Keratinocyte (primary cell): ENCODE measurements at regions not wholly inside any gene's neighbourhood (a gene's known extent, or its start where the extent isn't known, plus 50 kb on each side); places are given as distances from the start of the nearest gene placed in this dataset.

ENCODE experiments used
- DNase-seq: peaks from one replicate; pipeline ENCODE4 v3.0.0-alpha.2; 2011; ENCODE audit warnings: low read depth, missing footprints, low spot score
- FAIRE-seq: peaks from 2 replicates; lab custom pipeline; 2011; peaks lifted over from hg19 to GRCh38; lab: Jason Lieb, UNC
- H2AFZ ChIP-seq: 2 replicates; pipeline ENCODE4 v1.6.0; 2012; ENCODE audit warnings: low read length, control low read depth, inconsistent platforms; ENCODE audit not compliant: control insufficient read depth
- H3K27ac ChIP-seq: 2 replicates; pipeline ENCODE4 v1.5.1; 2011; ENCODE audit warnings: low read length; ENCODE audit not compliant: control insufficient read depth, insufficient read depth
- H3K27me3 ChIP-seq: 3 replicates; pipeline ENCODE4 v1.6.0; 2011; ENCODE audit warnings: low read length; ENCODE audit not compliant: control insufficient read depth, insufficient read depth; ENCODE audit errors: extremely low read depth
- H3K36me3 ChIP-seq, 2 experiments: 2 replicates in 1 of 2; 3 replicates in 1 of 2; pipeline ENCODE4 v1.5.1; 2011; ENCODE audit warnings: low read length in 2 of 2, mild to moderate bottlenecking in 1 of 2; ENCODE audit not compliant: control insufficient read depth in 2 of 2, insufficient read depth in 2 of 2; ENCODE audit errors: extremely low read depth in 1 of 2
- H3K4me1 ChIP-seq: 3 replicates; pipeline ENCODE4 v1.5.1; 2011; ENCODE audit warnings: low read length; ENCODE audit not compliant: control insufficient read depth, insufficient read depth; ENCODE audit errors: extremely low read depth
- H3K4me2 ChIP-seq: 3 replicates; pipeline ENCODE4 v1.6.0; 2011; ENCODE audit warnings: low read depth, low read length; ENCODE audit not compliant: control insufficient read depth, insufficient read depth; ENCODE audit errors: extremely low read depth
- H3K4me3 ChIP-seq, 3 experiments: fragments of 200-600 bp in 1 of 3; sonication (generic) in 1 of 3; 2 replicates in 2 of 3; 3 replicates in 1 of 3; pipeline ENCODE4 v1.5.1; 2011 to 2016; ENCODE audit warnings: low read length in 3 of 3, mild to moderate bottlenecking in 3 of 3, control low read depth in 2 of 3, inconsistent platforms in 1 of 3, low read depth in 1 of 3, mixed read lengths in 1 of 3, mixed run types in 1 of 3, moderate library complexity in 1 of 3; ENCODE audit not compliant: control insufficient read depth in 2 of 3, insufficient read depth in 2 of 3; ENCODE audit errors: extremely low read depth in 1 of 3
- H3K79me2 ChIP-seq: 2 replicates; pipeline ENCODE4 v1.6.0; 2012; ENCODE audit warnings: low read length; ENCODE audit not compliant: control insufficient read depth, insufficient read depth
- H3K9ac ChIP-seq: 3 replicates; pipeline ENCODE4 v1.6.0; 2011; ENCODE audit warnings: low read length; ENCODE audit not compliant: control insufficient read depth, insufficient read depth; ENCODE audit errors: extremely low read depth
- H3K9me1 ChIP-seq: 3 replicates; pipeline ENCODE4 v1.6.0; 2011; ENCODE audit warnings: low read length; ENCODE audit not compliant: control insufficient read depth, insufficient read depth; ENCODE audit errors: extremely low read depth
- H3K9me3 ChIP-seq: 2 replicates; pipeline ENCODE4 v1.5.1; 2012; ENCODE audit warnings: low read depth, low read length; ENCODE audit not compliant: control insufficient read depth
- H4K20me1 ChIP-seq: 3 replicates; pipeline ENCODE4 v1.6.0; 2011; ENCODE audit warnings: low read length; ENCODE audit not compliant: control insufficient read depth, insufficient read depth; ENCODE audit errors: extremely low read depth
- EZH2 ChIP-seq: IDR thresholded peaks from one replicate; pipeline ENCODE4 v1.6.1; 2012; ENCODE audit warnings: inconsistent platforms, mild to moderate bottlenecking, low read length, moderate library complexity
- dilution Hi-C: fragments of 300-500 bp; cut with MboI; formaldehyde crosslinking; loops from one replicate; pipeline ENCODE4 v1.7.0; 2020; ENCODE audit warnings: low sequenced_read_pairs; ENCODE audit not compliant: extremely low pct_ligation_motif_present
- TF ChIP-seq, protein P1 (sequence below), 3 experiments: IDR thresholded peaks in 1 of 3; conservative IDR thresholded peaks in 1 of 3; optimal IDR thresholded peaks in 1 of 3; 2 replicates in 2 of 3; 3 replicates in 1 of 3; pipeline versions ENCODE3 to v1.5.1; 2011; ENCODE audit warnings: low read length in 3 of 3, mild to moderate bottlenecking in 3 of 3, moderate library complexity in 2 of 3, control low read depth in 1 of 3, inconsistent platforms in 1 of 3; ENCODE audit not compliant: insufficient read depth in 2 of 3; ENCODE audit errors: extremely low read depth in 1 of 3

DNA sequence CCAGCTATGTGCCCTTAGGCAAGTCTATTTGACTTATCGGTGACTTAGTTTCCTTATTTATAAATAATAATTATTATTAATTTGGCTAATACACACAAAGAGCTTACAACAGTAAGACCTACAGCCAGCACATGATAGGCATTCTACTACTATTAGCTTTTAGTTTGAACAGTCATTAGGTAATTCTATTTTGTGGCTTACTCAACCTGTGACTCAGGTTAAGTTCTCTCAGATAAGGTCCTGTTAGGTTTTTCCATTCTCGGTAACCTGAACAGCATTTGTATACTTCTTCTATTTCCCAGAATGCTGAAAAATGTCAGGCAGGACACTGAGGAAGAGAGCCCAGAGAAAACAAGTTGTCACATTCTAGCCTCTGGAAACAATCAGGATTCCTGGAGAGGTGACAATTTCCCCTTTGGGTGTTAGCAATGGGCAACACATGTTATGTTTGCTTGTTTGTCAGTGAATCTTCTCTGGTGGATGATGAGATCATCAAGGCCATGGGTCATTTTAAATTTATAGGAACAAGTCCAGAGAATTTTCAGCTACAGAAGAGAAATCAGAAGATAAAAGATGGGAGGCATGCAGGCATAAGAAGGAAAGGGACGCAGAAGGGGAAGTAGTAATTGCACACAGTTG is 2144.7 kb downstream of the PCDH7 start:
- Histone ChIP-seq H3K27me3 (no peaks in the 10 kb centered on the region), H3K9ac (no peak overlapping the region), H3K4me2 (no peak overlapping the region), H3K79me2 (no peaks in the 10 kb centered on the region), H3K27ac (no peak overlapping the region), H3K4me3 (no peak overlapping the region), H3K9me3 (no peaks in the 10 kb centered on the region), H3K4me1 (no peaks in the 10 kb centered on the region), H3K36me3 (no peaks in the 10 kb centered on the region), H3K9me1 (no peaks in the 10 kb centered on the region), H4K20me1 (no peaks in the 10 kb centered on the region), H2AFZ (no peak overlapping the region)
- dilution Hi-C loops = no loop called here
- no peak for FAIRE-seq
- no peak for DNase-seq
- TF ChIP-seq EZH2 = no peak
- TF ChIP-seq, protein P1, sequence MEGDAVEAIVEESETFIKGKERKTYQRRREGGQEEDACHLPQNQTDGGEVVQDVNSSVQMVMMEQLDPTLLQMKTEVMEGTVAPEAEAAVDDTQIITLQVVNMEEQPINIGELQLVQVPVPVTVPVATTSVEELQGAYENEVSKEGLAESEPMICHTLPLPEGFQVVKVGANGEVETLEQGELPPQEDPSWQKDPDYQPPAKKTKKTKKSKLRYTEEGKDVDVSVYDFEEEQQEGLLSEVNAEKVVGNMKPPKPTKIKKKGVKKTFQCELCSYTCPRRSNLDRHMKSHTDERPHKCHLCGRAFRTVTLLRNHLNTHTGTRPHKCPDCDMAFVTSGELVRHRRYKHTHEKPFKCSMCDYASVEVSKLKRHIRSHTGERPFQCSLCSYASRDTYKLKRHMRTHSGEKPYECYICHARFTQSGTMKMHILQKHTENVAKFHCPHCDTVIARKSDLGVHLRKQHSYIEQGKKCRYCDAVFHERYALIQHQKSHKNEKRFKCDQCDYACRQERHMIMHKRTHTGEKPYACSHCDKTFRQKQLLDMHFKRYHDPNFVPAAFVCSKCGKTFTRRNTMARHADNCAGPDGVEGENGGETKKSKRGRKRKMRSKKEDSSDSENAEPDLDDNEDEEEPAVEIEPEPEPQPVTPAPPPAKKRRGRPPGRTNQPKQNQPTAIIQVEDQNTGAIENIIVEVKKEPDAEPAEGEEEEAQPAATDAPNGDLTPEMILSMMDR (optimal IDR thresholded peaks at IDR 0.05 in 1 of 3, IDR thresholded peaks at IDR 0.05 in 1 of 3, conservative IDR thresholded peaks at IDR 0.05 in 1 of 3; ENCODE audit: extremely low read depth in 1 of 3, insufficient read depth in 2 of 3, low read length in 3 of 3) = no peak

DNA sequence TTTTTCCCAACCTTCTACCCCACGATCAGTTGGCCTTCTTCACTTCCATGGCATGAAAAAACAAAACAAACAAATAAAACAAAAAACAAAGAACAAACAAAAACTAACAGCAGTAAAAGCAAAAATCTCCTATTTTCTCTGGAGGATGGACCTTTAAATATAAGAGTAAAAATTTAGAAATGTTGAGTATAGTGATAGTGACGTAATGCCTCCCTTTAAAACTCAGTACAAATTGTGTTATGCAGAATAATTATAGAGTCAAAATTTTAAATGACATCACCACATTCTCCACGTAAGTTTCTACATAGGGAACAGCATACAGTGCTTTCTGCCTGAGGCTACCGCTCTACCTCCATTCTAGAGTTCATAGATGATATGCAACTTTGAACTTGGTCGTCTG is 2156.4 kb downstream of the PCDH7 start:
- Histone ChIP-seq H3K79me2 (no peaks in the 10 kb centered on the region), H3K27me3 (no peaks in the 10 kb centered on the region), H2AFZ (no peak overlapping the region), H3K4me1 (no peaks in the 10 kb centered on the region), H4K20me1 (no peaks in the 10 kb centered on the region), H3K36me3 (no peaks in the 10 kb centered on the region), H3K27ac (no peak overlapping the region), H3K9me3 (no peaks in the 10 kb centered on the region), H3K9me1 (no peaks in the 10 kb centered on the region), H3K9ac (no peak overlapping the region), H3K4me2 (no peak overlapping the region), H3K4me3 (no peak overlapping the region)
- TF ChIP-seq, protein P1 (optimal IDR thresholded peaks at IDR 0.05 in 1 of 3, IDR thresholded peaks at IDR 0.05 in 1 of 3, conservative IDR thresholded peaks at IDR 0.05 in 1 of 3; ENCODE audit: extremely low read depth in 1 of 3, insufficient read depth in 2 of 3, low read length in 3 of 3) = no peak
- no peak for TF ChIP-seq EZH2
- dilution Hi-C loops = no loop called here
- FAIRE-seq (no peak), DNase-seq (no peak)
